Fibroblast of mammary gland (primary cell): ENCODE measurements at regions not wholly inside any gene's neighbourhood (a gene's known extent, or its start where the extent isn't known, plus 50 kb on each side); places are given as distances from the start of the nearest gene placed in this dataset.

ENCODE experiments used
- DNase-seq: peaks from one replicate; pipeline ENCODE4 v3.0.0-alpha.2; 2010; ENCODE audit warnings: low read depth
- H3K4me3 ChIP-seq: 2 replicates; pipeline ENCODE4 v1.5.1; 2011; ENCODE audit warnings: low read depth, mild to moderate bottlenecking, low read length, moderate library complexity; ENCODE audit not compliant: control insufficient read depth
- TF ChIP-seq, protein P1 (sequence below): conservative IDR thresholded peaks from 2 replicates; pipeline ENCODE4 v1.5.1; 2011; ENCODE audit warnings: low read depth, low read length, inconsistent platforms; ENCODE audit not compliant: control insufficient read depth, insufficient read depth

DNA sequence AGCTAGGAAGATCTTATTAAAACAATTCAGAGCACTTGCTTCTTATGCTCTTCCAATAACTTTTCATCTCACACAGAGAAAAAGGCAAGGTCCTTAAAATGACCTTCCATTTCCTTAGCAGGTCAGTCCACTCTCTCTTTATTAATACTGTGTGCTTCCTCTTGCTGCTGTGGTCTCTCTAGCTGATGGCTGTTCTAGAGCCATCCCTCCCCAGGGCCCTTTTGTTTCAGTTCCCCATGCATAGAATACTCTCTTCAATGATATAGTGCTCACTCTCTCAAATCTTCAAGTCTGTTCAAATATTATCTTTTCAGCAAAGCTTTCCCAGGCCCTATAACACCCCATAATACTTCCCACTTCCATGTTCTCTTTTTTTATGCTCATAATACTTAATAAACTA, 469.3 kb downstream of the METTL4 start:
- TF ChIP-seq, protein P1, sequence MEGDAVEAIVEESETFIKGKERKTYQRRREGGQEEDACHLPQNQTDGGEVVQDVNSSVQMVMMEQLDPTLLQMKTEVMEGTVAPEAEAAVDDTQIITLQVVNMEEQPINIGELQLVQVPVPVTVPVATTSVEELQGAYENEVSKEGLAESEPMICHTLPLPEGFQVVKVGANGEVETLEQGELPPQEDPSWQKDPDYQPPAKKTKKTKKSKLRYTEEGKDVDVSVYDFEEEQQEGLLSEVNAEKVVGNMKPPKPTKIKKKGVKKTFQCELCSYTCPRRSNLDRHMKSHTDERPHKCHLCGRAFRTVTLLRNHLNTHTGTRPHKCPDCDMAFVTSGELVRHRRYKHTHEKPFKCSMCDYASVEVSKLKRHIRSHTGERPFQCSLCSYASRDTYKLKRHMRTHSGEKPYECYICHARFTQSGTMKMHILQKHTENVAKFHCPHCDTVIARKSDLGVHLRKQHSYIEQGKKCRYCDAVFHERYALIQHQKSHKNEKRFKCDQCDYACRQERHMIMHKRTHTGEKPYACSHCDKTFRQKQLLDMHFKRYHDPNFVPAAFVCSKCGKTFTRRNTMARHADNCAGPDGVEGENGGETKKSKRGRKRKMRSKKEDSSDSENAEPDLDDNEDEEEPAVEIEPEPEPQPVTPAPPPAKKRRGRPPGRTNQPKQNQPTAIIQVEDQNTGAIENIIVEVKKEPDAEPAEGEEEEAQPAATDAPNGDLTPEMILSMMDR: no peak
- no peak overlapping the region for H3K4me3 ChIP-seq
- DNase-seq: no peak

DNA sequence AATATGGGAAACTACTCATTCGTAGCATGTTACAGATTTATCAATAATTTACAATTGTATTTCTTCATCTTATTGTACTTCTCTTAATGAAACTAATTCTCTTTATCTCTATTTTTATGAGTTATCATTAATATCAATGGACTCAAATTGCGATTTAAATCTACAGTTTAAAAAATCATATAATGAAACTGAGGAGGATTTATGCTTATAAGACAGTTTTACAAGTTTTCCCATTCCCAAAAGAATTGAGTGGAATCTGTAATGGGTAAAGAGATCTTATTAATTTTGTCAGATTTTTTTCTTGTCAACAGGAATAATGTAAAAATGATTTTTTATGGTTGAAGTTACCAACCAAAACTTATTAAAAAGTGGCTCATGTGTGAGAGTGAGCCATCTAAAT, 468.0 kb downstream of the METTL4 start:
- TF ChIP-seq, protein P1: no peak
- no peak overlapping the region for H3K4me3 ChIP-seq
- DNase-seq: no peak

DNA sequence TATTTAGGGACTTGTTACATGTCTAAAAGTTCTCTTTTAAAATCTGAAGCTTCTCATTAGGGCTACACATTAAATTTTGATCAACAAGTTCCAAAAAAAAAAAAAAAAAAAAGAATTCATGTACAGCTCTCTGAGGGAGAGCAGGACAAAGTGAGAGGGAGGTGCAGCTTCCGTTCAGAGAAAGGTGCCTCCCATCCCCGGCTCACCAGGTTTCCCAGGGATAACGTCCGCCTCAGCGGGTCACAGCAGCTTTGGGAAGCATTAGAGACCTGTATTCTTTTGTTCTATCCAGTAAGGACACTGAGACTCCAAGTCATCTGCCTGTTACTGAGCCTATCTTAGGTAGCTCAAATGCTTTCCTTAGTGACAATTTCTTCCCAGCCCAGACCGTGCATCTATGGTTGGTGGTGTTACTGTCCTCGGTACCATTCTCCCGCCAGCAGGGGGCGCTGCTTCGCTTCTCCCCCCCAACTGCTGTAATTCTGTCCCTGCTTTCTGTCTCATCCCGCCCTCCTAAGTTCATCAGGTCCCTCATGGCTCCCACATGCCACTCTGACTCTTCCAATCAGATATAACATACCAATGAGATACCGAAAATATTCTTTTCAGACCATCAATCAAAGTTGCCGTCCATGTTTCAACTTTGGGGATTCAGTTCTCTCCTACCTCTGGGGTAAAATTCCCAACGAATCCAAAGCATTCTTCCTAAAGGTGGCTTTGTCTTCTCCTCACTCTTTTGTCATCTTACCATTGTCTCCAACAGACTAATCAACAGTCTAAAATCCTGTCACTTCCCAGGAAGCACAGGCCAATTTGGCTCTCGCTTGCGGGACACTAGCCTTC, 466.5 kb downstream of the METTL4 start:
- DNase-seq: peak; percentile 49
- TF ChIP-seq, protein P1: peak; percentile 71
- H3K4me3 ChIP-seq: no peak overlapping the region

DNA sequence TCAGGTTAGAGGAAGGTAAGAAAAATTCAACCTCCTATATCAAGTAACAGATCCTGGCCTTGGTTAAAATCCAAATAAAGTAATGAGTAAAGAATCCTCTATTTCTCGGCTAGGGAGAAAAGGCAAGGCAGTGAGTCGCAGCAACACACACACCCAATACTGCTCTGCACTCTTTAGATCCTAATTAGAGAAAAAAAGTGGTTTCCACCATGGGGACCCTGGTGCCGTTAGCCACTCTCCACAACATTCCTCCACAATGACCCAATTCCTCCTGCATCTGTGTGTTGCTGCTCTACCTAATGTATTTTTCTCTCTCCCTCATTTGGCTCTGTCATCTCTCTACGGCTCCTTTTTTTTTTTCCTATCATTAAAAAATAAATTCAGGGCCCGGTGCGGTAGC, 462.7 kb downstream of the METTL4 start:
- no peak overlapping the region for H3K4me3 ChIP-seq
- TF ChIP-seq, protein P1: no peak
- peak; percentile 4 for DNase-seq

DNA sequence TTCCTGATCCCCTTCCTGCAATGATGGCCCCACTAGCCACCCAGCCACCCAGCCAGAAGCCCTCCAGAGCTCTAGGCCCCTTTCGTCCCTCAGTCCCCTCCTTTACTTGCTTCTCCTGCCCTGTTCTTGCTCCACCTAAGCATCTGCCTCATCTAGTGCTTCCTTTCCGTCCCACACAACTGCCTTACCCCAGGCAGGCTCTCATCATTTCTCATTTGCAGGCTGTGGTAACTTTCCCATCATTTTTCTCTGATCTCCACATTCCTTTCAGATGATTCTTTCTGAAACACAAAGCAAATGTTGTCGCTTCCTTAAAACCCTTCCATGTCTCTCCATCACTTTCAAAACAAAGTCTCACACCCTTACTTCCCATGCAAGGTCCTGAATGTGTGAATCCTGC, 459.8 kb downstream of the METTL4 start:
- DNase-seq: peak; percentile 20
- TF ChIP-seq, protein P1: no peak
- H3K4me3 ChIP-seq: no peak overlapping the region

DNA sequence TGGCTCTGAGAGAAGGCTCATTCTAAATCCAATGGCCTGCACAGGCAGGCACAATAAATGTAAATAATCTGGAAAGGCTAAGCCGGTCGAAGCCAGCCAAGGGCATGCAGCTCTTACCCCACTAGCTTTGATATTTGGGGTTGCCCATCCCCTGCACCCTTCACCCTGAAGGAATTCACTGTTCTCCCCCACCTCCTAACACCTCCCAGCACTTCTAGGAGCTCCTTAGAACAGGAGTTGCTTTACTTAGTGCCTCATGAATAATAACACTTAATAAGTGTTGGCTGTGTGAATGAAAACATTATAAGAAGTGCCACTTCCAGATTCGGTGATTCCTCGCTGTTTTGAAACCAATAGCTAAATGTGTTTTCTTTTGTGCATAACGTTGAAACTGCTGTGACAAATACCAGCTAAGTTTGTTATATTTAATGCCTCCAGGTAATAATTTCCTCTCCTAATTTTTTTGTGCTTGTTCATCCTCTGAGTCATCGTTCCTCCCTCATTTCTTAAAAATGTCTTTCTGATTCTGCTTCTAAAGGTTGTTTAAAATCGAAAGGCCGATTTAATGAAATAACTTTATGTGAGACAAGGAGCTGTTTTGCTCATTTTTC, 458.8 kb downstream of the METTL4 start:
- DNase-seq: no peak
- H3K4me3 ChIP-seq: no peak overlapping the region
- TF ChIP-seq, protein P1: no peak
